DMS53 treated with DMSO at 0.1 percent for 48 hours (cell line): ENCODE measurements at regions not wholly inside any gene's neighbourhood (a gene's known extent, or its start where the extent isn't known, plus 50 kb on each side); places are given as distances from the start of the nearest gene placed in this dataset.

Experiments used
- DNase-seq: peaks from one replicate; lab custom pipeline; 2025; ENCODE audit not compliant: unreplicated experiment; lab: John Stamatoyannopoulos, UW

DNA sequence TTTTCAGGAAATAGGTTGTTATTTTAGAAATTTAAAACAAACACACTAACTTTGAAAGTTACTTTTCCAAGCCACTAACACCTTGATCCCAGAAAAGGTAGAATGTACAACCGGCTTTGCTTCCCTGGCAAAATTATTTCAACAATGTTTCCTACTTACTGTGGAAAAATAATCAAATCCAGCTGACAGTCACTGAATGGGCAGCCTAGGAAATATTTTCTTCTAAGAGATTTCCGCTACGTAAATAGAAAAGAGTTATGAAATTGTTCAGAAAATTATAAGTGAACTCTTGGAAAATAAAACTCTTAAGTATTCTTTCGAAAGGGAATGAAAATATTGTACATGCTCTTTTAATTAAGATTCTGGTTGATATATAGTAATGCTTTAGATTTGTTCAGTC lies 195.7 kb downstream of the GASK1B start:
- DNase-seq, result no peak

DNA sequence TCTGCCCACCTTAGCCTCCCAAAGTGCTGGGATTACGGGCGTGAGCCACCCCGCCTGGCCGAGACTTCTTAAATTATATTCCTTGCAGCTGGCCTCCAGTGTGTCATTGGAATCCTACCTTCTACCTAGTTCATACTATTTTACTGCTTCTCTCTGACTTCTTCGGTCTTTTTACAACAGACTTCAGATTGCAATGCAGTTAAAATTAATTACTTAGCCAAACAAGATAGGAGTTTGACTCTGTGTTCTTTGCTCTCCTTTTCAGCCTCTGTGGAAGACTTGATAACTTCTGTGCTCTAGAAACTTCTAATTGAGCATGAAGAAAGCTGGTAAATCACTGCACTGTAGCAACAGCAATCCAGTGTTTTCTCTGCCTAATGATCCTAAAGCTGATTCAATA lies 199.5 kb downstream of the GASK1B start:
- DNase-seq, result no peak

DNA sequence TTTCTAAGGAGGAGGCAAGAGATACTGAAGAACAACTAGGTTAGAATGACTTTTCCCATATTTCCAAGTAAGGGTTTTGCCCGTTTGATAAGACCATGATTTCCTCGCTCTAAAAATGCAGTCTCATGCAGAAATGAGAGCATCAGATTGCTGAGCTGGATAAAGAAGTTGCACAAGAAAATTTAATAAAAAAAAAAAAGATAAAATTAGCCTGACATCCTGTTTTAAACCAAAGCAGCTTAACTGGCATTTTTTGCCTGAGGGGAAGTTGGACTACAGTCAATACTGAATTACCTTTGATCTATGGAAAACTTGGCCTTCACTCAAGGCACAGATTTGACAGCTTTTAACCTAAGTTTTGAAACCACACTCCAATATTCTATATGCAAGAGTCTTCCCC lies 208.4 kb downstream of the GASK1B start:
- no peak for DNase-seq

DNA sequence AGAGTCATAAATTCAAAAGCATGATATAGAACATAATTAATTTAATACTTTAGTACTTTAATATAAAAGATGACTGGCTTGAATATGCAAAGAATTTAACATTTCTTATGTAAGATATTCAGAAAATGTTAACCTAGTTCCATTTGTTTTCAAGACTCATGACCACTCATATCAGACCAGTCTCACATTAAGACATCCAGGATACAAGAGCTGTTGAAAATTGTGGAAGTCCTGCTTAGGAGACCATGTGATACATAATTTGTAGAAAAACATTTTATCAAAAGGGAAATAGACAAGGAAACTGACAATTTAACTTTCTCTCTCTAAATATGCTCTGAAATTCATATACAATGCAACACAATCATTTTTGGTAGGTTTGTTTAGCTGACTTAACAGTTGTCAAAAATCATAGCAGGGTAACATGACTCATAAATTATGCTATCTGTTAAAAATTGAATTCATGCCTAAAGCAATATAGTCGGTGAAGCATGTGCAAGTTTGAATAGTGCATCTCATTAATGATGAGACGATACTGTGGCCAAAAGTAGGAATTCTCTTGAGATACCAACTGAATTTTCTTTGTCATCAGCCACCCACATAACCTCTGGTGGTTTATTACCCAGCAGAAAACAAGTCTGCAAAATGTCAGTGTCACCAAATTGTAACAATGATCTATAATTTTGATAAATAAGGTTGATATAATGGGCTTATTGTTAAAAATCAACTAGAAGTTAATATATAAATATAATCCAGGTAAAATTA lies 211.4 kb downstream of the GASK1B start:
- DNase-seq, result no peak

DNA sequence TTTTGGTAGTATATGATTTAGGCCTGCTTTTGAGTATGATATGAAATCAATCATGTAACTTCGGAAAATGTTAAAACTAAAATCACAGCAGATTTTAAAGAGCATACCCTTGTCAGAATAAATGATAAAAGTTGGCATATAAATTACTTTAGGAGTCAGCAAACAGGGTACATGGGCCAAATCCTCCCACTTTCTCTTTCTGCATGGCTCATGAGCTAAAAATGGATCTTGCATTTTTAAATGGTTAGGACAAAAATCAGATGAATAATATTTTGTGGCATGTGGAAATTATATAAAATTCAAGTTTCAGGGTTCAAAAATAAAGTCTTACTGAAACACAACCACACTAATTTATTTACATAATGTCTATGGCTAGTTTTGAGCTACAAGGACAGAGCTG lies 214.9 kb downstream of the GASK1B start:
- no peak for DNase-seq

DNA sequence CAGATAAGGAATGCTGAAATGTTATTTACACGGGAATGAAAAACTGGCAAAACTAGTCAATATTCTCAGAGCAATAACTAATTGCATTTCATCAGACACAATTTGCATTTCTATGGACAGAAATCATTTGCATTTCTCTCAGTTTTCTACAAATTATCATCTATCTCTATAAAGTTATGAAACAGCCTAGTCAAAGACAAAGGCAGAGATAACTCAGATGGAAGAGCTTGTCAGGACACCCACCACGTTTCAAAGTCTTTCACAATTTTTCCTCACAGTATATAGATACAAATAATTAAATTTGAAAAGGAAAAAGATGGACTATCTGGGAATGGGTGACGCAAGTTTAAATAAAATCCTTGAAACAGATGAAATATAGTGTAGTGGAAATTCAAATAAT lies 230.8 kb downstream of the GASK1B start:
- DNase-seq, result no peak

DNA sequence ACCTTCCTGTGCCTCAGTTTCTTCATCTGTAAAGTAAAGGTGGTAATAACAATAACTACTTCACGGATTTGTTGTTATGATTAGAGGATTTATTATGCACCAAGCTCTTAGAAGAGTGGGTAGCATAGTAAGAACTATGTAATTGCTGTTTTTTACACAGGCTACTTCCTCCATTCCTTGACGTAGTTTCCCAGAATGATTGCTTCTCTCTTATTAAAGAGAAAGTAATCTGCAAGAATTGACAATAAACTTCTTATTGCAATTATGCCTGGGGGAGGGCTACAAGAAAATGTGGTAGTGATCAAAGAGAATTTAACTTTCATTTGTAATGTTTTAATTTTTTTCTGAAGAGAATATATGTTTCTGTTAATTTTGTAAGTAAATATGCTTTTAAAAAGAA lies 238.7 kb downstream of the GASK1B start:
- no peak for DNase-seq

DNA sequence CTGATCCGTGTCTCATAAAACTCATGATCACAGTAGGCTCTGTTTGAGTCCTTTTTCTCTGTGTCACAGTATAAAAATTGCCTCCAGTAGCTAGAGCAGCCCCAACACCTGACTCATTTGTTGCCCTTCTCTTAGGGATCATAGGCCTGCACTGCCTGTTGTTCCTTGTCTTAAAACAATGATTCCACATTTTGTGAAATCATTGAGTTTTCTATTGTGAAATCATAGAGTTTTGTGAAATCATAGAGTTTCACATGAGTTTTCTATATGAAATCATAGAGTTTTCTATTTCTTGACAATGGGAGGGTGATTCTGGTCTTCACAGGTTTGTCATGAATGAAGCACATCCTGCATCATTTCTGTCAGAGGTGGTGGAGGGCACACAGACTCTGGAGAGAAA lies 239.9 kb downstream of the GASK1B start:
- no peak for DNase-seq

DNA sequence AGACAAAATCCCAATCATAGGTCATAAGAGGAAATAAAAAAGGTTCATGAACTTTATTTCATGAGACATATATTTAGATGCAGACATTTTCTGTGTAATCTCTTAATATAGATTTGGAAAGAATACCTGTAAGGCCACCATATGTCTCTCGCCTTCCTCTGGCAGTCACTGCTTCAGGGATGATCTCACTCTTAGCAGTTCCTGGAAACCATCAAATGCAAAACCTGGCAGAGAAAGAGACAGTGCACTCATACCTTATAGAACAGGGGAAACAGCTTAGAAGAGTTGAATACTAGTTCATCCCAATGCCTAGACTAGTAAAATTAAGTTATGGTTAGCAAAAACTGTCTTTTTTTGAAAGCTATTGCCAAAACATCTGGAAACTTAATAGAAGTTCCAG lies 243.3 kb downstream of the GASK1B start:
- DNase-seq, result no peak

DNA sequence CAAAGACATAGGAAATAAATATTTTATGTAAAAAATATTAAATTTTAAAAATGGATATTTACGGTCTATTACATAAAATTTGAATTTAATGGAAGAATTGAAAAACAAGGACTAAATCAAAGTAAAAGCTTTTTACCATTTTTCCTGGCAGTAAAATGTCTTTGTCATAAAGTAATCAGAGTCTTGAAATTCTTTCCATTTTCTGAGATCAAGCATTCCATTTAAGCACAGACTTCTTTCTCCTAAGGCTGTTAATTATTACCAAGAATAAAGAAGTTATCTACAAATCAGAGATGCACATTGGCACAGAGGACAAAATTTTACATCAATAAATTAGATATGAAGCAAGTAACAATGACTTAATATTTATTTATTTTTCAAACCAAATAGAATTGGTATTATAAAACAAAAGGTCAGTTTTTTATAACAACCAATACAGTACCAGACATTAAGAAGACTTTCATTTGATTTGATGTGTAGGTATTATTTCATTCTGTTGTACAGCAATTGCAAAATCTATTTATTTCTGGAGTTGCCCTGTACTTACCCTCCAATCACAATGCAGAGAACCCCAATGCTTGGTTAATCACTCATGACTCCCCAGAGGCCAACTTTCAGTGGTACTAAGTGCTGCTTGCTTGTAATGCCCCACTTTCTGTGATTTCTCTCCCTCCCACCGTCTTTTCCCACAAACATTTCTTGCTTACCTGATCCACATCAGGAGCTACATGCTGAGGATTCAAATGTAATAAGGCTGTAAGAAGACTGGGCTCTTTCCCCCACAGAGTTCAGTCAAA lies 254.6 kb downstream of the GASK1B start:
- DNase-seq, result no peak

DNA sequence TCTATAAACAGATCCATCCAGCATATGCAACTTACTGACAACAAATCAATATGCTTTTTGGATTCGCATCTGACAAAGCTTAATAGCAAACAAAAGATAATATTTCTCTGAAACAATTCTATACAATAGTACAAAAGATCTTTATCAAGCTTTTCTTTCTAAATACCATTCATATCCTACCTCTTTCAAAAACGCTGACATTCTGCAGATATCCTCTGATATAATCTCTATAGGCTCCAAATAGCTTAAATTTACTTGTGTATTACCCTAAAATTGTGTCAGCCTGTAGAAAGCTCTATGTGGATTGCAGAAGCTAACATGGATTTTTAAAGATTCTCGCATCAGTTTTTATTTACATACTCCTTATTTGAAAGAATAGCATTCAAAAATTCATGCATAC lies 260.6 kb downstream of the GASK1B start:
- no peak for DNase-seq

DNA sequence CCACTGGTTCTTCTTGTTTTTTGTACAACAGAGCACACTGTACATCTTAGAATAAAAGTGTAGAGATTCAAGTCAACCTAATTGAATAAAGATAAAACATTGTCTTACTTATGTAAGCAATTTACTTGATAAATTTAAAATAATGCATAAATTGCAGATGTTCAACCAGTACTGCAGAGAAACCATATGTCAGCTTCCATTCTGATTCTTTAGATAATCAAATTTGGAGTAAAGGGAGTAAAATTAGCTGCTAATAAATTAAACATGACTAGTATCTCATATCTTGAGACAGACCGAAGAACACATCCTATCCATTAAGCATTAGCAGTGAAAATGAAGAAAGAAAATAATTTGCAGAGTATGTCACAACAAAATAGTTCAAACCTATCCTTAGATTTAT lies 261.2 kb downstream of the GASK1B start:
- DNase-seq, result no peak

DNA sequence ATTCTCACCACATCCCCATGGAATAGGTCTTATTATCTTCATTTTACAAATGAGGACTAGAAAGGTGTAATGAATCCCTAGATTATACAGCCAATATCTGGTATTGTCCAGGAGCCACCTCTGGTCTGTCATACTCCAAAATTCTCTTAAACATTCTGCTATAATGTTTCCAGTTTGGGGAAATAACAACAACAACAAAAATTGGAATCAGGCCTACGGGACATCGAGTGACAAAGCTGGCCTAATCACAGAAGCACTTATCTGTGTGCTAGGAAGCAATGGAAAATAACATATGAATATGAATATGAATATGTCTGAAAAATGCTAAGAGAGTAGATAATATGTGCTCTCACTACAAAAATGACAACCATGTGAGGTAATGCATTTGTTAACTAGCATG lies 264.1 kb downstream of the GASK1B start:
- DNase-seq, result no peak

DNA sequence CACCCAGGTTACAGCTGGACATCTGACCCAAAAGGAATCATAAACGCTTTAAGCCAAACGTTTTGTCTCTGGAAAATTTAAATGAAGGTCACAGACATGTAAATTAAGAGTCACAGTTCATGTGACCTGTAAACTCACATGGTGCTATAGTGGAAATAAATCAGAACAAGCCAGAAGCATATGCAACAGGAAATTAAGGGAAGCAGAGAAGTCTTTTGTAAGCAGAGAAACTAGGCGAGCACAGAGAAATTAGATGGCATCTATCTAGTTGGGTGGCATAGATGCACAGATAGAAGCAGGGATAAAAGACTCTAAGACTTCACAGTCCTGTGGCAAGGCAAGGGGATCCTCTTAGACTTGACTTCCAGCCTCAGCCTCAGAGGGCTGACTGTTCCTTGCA lies 264.8 kb downstream of the GASK1B start:
- no peak for DNase-seq

DNA sequence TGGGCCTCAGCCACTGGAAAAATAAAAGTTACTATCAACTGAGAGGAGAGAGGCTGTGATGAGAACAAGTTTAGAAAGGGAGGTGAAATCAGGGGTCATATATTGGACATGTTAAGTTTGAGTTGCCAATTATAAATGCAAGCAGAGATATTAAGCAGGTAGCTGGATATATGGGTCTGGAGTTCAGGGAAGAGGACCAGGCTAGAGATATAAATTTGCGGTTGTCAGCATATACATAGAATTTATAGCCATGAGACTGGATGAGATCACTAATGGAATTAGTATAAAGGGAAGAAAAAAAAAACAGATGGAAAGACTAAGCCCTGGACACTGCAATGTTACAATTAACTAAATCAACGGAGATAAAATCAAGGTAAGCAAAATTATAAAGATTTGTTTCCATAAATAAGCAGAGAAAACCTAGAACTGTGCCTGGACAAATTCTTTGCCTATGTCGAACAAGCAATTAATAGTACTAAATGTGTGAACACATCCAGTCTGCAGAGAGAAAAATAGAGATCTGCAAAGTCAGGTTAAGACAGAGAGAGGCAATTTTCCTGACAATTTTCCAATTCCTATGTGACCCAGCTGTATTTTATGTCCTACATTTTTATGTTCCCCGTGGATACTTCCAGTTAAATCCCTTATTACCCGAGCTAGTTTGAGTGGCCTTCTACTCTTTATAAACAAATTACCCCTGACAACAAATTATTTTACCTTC lies 265.4 kb downstream of the GASK1B start:
- DNase-seq, result no peak

DNA sequence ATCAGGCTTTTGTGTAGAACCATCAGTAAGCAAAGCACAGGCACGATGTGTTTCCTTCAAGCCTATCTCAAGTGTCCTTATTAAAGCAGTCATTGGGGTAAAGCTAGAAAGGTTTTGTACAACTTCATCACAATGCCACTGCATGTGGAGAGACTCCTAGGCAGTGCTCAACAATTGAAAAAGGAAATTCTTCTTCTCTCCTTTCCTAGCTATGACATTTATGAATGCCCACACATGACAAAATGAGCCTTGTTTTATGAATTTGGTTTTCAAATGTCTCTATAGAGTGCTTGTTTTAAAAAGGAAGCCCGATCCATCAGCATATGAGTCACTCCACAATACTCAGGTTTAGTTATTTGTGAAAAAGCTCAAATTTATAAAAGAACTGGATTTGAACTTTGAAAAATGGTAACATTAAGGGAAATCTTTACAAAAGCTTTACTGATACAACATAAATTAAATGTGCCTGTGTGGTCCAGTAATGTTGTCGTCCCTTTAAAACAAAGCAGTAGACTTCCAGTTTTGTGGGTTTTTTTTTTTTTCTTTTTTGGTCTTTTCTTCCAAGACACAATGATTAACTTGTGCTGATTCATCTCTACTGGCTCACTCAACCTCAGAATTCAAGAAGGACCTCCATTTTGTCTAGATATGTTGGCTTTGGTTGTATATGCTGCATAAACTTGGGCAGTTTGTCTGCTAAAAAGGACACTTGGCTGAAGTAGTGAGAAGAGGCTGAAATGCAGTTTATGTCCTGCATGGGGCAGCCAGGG lies 273.8 kb downstream of the GASK1B start:
- DNase-seq, result no peak

DNA sequence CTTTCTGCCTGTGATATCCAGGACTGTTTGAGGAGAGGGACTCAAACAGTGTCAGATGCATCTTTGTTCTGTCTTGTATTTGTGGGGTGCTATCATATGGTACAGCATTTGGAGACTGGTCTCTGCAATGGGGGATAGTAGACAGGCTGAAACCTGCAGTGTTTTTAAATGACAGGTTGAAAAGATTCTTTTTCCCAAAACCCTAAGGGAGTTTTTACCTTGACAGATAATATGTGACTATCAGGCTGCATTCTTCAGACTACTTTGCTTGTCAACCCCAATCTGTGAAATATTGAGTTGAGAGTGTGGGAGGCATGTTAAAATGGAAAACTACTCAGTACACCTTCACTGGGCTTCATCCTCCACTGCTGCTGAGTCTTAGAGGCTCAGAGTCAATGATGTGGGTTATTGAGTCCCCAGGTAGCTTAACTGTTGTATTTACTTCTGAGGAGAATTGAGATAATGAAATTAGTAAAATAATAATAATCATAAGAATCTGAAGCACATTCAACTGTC lies 274.9 kb downstream of the GASK1B start:
- no peak for DNase-seq

DNA sequence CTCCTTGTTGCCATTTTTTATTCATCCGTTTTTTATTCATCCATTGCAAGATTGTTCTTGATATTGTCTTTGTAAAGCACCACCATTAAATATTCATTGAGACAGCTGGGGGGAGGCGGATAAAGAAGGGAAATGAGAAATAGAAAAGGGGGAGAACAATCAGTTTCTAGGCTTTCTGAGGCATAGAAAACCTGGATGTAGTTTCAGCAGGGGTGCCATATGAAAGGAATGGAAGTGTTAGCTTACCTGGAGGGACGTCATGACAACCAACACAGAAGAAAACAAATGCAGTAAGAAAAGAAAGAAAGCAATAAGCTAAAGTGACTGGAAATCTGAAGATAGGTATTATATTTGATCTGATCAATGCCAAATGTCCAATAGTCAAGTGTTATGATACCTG lies 276.1 kb downstream of the GASK1B start:
- DNase-seq, result no peak

DNA sequence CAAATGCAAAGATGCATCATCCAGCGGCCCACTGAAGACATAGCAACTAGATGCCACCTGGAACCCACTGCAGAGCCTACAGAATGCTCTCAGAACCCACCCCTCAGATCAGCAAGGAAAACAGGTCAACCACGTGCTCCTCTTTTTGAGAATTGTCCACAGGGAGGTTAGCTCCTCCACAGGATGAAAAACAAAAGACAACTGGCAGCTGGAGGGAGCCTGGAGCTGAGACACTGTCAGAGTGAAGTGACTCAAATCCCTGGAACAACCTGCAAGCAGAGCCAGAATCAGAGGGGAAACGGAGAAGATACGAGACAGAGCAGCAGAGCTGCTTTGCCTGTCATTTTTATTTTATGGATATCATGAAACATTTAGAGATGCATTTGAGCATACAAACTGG lies 277.6 kb downstream of the GASK1B start:
- DNase-seq, result no peak

DNA sequence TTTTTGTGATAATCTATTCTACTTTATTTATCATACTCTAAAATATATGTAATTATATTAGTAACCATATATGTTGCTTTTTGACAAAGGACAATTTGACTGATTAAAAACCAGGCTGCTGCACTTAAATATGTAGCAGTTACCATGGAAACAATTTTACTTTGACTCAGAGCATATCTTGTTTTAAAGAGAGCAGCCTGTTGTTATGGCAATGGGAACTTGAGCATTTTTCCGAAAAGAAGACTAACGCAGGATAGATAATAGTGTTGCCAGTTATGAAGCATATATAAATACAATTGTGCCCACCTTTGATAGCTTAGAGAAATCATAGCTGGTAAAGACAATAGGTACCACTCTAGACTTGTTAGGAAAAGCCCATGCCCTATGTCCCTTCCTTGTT lies 283.0 kb downstream of the GASK1B start:
- no peak for DNase-seq

DNA sequence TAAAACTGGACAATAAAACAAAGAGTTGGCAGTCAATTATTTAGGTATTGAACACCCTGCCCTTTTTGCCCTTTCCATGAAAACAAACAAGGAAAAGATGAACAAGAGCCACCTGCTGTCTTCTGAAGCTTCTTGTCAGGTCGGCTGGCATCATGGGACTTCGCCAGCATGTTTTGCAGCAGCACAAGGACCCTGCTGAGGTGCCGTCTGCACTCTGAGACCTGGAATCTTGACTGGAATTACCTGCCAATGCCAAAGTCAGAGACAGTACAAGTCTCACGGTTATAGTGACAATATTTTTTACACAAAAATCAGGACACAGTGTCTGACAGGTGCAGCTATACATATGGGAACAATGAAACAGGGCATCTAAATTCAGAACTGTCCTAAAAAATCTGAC lies 284.5 kb downstream of the GASK1B start:
- no peak for DNase-seq
